ENCODE measurements at regions not wholly inside any gene's neighbourhood (a gene's known extent, or its start where the extent isn't known, plus 50 kb on each side); places are given as distances from the start of the nearest gene placed in this dataset.

- TF ChIP-seq NFIC (IDR thresholded peaks at IDR 0.05) (no peak), EGR1 (IDR thresholded peaks at IDR 0.05) (no peak)
Measured at GRCh38 chr20:52915564-52915963, 56.6 kb upstream of the TSHZ2 start.
